IPS-18c (cell line): ENCODE measurements at regions not wholly inside any gene's neighbourhood (a gene's known extent, or its start where the extent isn't known, plus 50 kb on each side); places are given as distances from the start of the nearest gene placed in this dataset.
"Not testable (repeated sequence)": the region's sequence is repeated elsewhere in the genome, so short reads cannot be mapped to it uniquely, and the experiment has no call there.

Source experiments
- H3K4me3 ChIP-seq: 2 replicates; pipeline ENCODE4 v1.7.0; 2013; ENCODE audit warnings: low read depth, mild to moderate bottlenecking, low read length, moderate library complexity; ENCODE audit not compliant: insufficient read depth
- H3K9me3 ChIP-seq: one replicate; pipeline ENCODE4 v1.6.1; 2013; ENCODE audit warnings: mild to moderate bottlenecking, low read length, moderate library complexity; ENCODE audit not compliant: control insufficient read depth, insufficient read depth

DNA sequence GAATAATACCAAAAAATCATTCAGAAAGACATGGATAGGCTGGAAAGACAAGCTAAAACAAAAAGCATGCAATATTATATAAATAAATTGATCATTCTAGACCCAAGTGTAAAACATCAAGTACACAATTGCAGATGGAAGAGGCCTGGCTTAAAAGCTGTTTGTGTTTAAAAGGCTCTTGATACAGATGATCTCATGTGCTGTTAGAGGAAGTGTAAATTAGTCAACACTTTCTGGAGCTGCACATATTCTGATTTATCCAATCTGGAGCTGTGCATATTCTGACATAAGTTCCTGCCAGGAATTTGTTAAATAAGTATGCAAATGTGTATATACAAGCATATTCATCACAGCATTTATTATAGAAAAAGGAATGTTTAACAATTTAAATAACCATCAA, 273.1 kb downstream of the RPS29 start:
- H3K4me3 ChIP-seq, result no peak overlapping the region
- H3K9me3 ChIP-seq, result no peaks in the 10 kb centered on the region

GRCh38 chr14:49310298-49310697, 275.9 kb downstream of the RPS29 start:
- no peaks in the 10 kb centered on the region for H3K9me3 ChIP-seq
- H3K4me3 ChIP-seq, result no peak overlapping the region

DNA sequence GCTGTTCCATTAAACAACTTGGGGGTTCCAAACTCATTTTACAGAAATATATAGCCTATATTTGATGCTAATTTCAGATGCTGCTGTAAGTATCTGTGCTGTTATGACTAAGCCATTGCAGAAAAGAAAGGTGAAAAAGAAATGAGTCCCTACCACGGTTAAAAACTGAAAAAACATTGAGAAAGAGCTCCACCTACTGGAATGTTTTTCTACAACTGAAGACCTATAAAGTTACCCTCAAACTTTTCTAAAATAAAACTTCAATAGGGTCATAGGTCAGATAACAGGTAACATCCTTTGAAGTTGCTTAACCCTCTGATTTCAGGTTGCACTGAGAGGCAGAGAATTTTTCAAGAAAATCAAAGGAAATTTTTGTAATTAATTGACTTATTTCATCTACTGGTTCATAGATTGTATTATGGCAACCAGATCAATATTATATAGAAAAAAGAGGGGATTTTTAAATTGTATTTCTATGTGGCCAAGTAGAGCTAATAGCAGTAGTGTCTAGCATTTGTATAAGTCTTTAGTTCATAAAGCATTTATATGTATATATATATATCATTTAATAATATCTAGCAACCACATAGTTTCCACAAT, 279.9 kb downstream of the RPS29 start:
- H3K9me3 ChIP-seq, result no peaks in the 10 kb centered on the region
- no peak overlapping the region for H3K4me3 ChIP-seq

- Histone ChIP-seq H3K4me3 (no peak overlapping the region), H3K9me3 (no peaks in the 10 kb centered on the region)
Observed at GRCh38 chr14:49303946-49304516, 282.1 kb downstream of the RPS29 start.

GRCh38 chr14:49297102-49297501, 289.1 kb downstream of the RPS29 start:
- H3K9me3 ChIP-seq, result no peaks in the 10 kb centered on the region
- no peak overlapping the region for H3K4me3 ChIP-seq

GRCh38 chr14:49294621-49295148, 291.5 kb downstream of the RPS29 start:
- no peak overlapping the region for H3K4me3 ChIP-seq
- no peaks in the 10 kb centered on the region for H3K9me3 ChIP-seq

DNA sequence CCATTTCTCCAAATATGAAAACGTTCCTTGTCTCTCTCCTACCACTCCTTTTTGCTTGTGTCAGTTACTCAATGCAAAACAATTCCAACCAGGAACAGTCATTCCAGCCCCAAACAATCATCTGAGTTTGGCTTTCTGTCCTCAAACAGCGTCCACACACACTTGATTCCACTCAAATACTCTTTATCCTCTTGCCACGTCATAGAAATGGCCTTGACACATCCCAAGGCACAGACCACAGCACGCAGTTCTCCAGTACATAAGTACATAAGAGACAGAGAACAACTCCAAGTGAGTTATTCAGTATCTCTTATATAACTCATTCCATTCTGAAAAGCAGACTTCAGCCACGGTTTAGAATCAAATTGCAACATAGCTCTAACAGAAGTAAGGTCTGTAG, 299.2 kb downstream of the RPS29 start:
- no peaks in the 10 kb centered on the region for H3K9me3 ChIP-seq
- no peak overlapping the region for H3K4me3 ChIP-seq

- no peak overlapping the region for H3K4me3 ChIP-seq
- no peaks in the 10 kb centered on the region for H3K9me3 ChIP-seq
Observed at GRCh38 chr14:49286257-49286983, 299.8 kb downstream of the RPS29 start.

- no peak overlapping the region for H3K4me3 ChIP-seq
- no peaks in the 10 kb centered on the region for H3K9me3 ChIP-seq
Observed at GRCh38 chr14:49280566-49280965, 305.6 kb downstream of the RPS29 start.

GRCh38 chr14:49250517-49250916, 335.7 kb downstream of the RPS29 start:
- no peaks in the 10 kb centered on the region for H3K9me3 ChIP-seq
- H3K4me3 ChIP-seq, result no peak overlapping the region

DNA sequence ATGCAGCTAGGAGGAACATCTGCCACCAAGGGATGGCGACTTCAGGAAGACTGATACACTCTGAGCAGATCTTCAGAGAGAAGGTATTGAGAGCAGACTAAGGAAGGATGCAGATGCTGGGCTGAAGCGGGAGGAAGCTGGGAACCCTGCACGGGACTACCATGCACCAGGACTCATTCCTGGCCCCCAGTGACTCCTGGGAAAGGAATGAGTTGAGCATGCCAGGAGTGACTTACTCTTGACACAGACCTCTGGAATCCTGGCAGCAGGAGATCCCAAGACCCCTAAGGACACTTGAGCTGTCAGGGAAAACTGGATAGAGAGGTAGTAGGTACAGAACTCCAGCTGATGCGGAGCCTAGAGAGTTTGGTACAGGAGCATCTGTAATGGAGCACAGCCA, 336.1 kb downstream of the RPS29 start:
- Histone ChIP-seq H3K9me3 (no peaks in the 10 kb centered on the region), H3K4me3 (no peak overlapping the region)

DNA sequence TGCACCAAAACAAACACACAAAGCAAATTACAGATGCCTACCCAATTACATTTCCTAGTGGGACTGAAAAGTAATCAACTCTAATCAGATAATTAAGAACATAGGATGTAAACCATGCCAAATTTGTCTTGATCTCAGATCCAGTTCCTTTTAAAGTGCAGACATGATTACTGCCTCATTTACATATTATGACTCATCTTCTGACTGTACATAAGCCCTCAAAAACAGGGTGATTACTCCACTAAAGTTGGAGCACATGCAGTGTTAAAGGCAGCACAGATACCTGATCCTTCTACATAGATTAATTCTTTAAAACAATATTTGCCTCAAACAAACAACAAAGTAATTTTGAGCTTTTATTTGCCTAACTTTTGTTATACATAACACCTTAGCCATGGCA, 337.2 kb downstream of the RPS29 start:
- H3K9me3 ChIP-seq, result no peaks in the 10 kb centered on the region
- H3K4me3 ChIP-seq, result no peak overlapping the region

- not testable (repeated sequence) for H3K4me3 ChIP-seq, H3K9me3 ChIP-seq
Observed at GRCh38 chr14:49243777-49244176, 342.4 kb downstream of the RPS29 start.

DNA sequence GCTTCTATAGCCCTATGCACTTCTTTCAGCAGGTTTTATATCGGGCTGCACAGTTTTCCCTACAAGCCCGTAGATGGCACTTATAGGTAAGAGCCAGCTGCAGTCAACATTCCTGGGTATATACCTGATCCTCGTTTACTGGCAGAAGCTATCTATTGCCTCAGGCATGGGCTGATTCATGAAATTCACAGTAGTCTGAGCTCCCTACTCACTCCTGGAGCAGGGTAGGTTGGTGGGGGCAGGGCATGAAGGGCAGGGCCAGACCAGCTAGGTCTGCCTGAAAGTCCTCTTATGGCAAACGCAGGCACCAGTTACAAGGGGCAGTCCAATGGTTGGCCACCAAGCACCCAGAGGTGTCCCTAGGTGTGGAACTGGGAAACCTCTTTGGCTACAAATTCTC, 345.8 kb downstream of the RPS29 start:
- H3K4me3 ChIP-seq, result no peak overlapping the region
- H3K9me3 ChIP-seq, result peaks cover 4% of the 10 kb centered on the region

GRCh38 chr14:49228552-49228951, 357.6 kb downstream of the RPS29 start:
- Histone ChIP-seq H3K4me3 (no peak overlapping the region), H3K9me3 (no peaks in the 10 kb centered on the region)

DNA sequence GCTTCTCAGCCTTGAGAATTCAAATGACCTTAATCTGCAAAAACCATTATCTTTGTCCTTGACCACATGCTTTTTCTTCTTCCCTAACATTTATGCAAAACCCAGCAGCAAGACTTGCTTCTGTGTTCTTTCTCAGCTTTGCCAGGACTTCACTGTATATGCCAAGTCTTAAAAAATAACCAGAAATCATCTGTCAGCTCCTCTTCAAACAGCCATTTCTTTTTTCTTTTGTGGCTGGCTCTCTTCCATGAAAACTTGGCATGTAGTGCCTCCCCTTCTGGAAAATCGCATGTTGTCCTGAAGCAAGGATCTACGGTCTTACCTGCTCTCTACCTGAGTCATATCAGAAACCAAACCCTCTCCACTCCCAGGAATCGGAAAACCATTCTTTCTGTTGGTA, 364.9 kb downstream of the RPS29 start:
- no peaks in the 10 kb centered on the region for H3K9me3 ChIP-seq
- H3K4me3 ChIP-seq, result no peak overlapping the region

- Histone ChIP-seq H3K4me3 (no peak overlapping the region), H3K9me3 (no peaks in the 10 kb centered on the region)
Observed at GRCh38 chr14:49220492-49220891, 365.7 kb downstream of the RPS29 start.

DNA sequence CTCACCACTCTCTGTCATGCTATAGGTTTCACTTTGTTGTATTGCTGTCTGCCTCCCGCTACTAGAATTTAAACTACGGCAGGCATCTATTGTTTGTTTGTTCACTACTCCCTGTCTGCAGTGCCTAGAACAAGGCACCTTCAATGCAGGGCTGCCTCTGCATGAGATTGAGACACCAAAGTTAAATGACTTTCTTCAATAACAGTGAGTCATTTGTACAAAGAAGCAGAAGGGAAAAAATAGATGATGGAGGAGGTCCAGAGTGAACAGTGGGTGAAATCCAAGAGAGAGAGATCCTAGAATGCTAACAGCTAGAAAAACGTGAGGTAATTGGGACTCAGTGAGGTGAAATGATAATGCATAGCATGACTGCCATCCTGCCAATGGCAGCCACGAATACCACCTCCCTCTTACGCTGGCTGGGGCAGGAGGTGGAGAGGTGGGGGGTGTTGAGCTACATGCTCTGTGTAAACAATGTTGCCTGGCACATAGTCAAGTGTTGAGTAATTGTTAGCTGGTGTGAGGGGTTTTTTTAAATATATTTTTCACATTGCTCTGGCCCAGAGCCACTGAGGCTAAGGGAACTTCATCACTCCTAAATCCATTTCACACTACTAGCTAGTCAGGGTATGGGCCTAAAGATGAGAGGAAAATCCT, 367.6 kb downstream of the RPS29 start:
- no peaks in the 10 kb centered on the region for H3K9me3 ChIP-seq
- H3K4me3 ChIP-seq, result no peak overlapping the region
